ENCODE measurements at regions not wholly inside any gene's neighbourhood (a gene's known extent, or its start where the extent isn't known, plus 50 kb on each side); places are given as distances from the start of the nearest gene placed in this dataset.

DNA sequence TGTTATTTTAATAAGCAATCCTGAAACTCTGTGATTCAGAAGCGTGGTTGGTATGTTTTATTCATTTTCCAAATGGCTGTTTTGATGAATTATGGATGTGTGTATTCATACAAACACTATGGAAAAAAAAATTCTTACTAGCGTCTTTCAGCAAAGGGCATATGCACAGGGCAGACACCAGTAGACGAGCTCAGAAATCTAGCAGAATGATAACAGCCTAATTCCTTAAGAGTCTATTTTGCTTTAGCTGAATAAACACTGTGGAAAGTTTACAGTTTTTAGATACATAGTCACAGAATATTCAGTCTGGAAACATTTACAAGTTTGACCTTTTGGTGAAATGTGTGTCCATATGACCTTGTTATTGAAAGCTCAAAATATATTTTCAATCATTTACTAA lies 418.8 kb upstream of the LUZP2 start:
- TF ChIP-seq, protein P1, sequence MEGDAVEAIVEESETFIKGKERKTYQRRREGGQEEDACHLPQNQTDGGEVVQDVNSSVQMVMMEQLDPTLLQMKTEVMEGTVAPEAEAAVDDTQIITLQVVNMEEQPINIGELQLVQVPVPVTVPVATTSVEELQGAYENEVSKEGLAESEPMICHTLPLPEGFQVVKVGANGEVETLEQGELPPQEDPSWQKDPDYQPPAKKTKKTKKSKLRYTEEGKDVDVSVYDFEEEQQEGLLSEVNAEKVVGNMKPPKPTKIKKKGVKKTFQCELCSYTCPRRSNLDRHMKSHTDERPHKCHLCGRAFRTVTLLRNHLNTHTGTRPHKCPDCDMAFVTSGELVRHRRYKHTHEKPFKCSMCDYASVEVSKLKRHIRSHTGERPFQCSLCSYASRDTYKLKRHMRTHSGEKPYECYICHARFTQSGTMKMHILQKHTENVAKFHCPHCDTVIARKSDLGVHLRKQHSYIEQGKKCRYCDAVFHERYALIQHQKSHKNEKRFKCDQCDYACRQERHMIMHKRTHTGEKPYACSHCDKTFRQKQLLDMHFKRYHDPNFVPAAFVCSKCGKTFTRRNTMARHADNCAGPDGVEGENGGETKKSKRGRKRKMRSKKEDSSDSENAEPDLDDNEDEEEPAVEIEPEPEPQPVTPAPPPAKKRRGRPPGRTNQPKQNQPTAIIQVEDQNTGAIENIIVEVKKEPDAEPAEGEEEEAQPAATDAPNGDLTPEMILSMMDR (IDR thresholded peaks at IDR 0.05) = no peak
- no peak for TF ChIP-seq ZFX (IDR thresholded peaks at IDR 0.05; ENCODE audit: borderline replicate concordance)
